Fibroblast of peridontal ligament (primary cell): ENCODE measurements at regions not wholly inside any gene's neighbourhood (a gene's known extent, or its start where the extent isn't known, plus 50 kb on each side); places are given as distances from the start of the nearest gene placed in this dataset.
"Not testable (repeated sequence)": the region's sequence is repeated elsewhere in the genome, so short reads cannot be mapped to it uniquely, and the experiment has no call there.

ENCODE experiments used
- DNase-seq: peaks from one replicate; pipeline ENCODE4 v3.0.0-alpha.2; 2010; ENCODE audit errors: extremely low read depth

DNA sequence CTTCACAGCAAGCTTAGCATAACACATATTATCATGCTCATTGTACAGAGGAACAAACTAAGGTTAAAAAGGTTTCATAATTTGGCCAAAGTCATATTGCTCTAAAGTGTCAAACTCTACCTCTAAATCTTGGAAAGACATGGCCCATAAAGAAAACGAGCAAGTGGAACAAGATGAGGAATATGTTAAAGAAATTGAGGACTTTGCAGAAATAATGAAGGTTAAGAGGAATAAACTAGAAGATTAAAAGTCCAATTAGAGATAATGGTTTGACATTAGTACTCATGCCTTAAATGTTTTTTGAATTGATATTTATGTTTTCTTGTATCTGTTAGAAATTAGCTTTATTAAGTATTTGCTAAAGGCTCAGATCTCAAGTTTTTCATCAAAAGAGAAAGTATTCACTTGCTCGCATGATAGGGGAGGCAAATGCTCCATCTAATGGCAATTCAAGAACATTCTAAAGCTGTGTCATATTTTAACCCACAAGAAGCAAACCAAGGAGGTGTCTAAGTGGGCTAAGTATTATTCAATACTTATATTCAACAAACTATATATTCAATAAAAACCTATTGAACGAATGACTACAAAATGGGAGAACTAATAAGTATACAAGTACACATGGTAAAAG, 192.9 kb upstream of the SPTLC3 start:
- no peak for DNase-seq

DNA sequence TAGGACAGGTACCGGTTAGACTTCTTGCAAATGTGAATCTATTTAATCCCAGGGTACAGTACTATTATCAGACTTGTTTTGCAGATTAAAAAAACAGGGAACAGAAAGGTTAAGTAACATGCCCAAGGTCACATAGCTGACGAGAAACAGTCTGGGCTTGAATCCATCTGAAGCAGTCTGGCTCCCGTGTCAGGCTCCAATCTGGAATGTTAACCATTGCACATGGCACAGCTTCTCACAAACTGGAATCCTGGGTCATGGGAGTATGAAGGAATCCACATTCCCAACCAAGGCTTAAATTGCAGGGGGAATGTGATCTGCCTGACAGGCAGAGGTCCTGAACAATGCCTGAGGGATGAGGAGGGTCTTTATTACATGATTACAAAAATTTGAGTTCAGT, 187.5 kb upstream of the SPTLC3 start:
- no peak for DNase-seq

DNA sequence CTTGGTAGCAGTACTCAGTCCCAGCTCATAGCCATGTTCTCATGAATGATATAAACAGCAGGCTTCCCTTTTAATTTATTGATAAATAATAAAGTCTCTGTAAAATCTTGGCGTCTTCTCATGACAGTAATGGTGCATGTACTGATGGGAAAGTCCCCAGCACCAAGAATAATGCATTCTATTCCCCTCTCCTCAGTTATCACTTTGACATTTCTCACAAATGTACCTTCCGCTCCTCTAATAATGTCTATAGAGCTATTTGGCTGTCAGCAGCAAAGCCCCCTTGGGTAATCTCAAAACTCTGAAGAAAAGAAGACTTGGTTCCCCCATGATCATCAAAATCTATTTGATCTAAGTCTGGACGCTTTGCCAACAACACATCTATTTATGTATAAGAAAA, 185.0 kb upstream of the SPTLC3 start:
- no peak for DNase-seq

DNA sequence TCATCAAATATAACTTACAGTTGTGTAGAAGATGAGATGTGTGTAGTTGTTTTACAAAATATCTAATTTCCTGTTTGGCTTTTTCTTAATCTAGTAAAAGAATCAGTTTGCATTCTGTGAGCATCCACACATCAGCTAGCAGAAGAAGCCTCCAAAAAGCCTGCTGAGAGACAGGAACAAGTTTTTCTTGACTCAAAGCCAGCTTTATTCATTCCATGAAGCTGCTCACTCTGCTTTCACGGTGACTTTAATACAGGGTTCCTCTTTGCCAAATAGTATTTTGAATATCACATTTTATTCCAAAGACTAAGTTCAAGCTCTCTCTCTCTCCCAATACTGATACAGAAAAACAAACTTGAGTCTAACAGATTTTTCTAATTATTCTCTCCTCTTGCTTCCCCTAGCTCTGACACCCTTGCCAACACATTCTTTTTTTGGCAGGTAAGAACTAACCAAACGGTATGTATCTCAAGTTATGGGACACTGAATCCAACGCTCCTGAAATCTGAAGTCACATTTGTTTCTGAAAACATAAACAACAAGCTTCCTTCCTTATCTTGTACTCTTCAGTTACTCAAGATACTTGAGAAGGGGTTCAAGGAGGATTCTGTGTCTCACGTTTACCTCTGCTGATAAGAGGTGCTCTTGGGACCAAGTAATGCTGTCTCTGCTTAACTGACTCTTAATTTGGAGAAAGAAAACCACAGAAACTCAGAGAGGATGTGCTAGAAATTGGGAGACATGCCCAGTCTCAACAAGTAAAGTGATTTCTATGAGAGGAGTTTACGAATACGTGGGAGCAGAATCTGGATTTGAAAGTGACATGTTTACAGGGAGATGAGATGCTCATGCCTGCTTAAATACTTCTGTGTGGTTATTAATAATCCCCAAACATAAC, 184.2 kb upstream of the SPTLC3 start:
- no peak for DNase-seq

DNA sequence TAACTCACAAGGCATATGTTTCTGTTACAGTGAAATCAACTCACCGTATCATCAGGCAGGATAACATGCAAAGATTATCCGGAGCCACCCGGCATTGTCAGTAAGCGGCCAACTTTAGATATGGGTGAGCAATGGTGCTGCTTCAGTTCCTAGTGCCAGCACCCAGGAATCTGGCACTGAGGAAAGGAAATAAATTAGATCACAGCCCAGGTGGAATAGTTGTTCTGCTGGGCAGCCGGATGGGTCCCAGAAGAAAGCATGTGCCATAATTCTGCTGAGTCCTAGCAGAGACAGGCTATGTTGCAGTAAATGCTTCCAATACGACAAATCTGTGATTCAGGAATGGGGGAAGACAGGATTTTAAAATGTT, 183.6 kb upstream of the SPTLC3 start:
- DNase-seq = no peak

DNA sequence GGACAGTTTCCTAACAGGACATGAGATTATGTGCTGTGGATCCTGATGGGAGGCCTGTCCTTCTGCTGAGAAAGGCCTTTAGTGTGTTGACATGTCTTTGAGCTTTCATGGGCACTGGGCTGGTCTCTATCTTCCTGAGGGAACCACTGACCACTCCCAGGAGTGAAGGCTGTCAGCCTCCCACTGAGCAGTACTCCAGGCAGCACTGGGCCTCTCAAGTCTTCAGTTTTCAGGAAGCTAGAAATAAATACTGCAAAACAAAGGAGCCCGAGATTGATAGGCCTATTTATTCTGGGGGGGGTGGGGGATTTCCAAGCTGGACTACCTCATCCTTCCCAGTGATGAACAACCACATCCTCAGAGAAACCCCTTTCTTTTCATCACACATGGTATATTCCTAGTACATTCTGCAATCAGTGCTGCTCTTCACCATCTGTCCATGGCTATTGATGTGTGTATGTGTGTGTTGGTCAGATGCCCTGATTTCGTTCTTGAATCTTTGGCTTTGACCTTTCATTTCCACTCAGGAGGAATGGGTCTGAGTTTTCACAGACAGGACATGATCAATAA, 180.9 kb upstream of the SPTLC3 start:
- no peak for DNase-seq

DNA sequence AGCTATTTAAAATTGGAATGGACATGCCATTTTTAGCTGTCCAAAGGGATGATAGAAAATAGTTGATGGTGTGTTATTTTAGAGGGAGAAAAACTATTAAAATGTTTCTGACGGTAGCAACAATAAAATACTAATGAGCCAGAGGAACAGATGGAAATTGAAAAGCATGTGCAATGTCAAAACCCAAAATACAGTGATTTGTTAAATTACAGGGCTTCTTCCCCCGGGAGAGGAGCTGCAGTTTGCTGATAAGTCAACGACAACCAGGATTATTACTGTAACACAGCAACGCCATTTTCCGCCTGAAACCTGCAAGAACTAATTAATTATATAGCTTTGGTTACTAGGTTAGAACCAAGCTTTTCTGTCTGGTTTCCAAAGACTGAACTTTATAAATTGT, 179.6 kb upstream of the SPTLC3 start:
- DNase-seq = no peak

DNA sequence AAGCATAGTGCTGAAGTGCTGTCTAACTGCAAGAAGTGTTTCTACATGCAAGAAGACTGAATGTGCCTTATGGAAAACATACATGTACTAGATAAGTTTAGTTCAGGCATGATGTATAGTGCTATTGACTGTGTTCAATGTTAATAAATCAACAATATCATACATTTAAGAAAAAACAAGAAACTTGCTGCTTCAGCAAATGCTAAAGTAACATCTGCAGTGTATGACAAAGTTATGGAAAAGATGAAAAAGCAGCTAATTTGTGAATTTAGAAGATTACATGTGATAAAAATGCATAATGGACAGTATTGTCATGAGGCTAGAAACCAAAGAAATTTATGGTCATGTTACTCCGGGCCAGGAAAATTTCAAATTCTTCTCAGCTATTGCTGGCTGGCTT, 174.9 kb upstream of the SPTLC3 start:
- DNase-seq = no peak

DNA sequence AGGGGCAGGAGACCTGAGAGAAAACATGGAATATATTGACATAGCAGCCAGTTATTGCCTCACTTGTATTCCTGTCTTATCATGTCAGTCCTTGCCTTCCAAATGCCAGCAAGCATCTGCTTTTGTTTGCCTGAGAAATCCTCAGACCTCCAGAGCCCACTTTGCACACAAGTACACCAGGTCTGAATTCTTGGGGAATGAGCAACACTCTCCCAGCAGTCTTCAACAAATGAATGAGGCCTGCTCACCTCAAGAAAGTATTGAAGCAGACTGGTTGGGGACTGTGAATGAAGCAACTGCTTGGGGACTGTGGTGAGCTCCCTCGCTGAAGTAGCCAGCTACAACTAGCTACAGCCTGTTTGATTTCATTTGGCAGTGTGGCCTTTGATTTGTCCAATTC, 172.8 kb upstream of the SPTLC3 start:
- DNase-seq = no peak

DNA sequence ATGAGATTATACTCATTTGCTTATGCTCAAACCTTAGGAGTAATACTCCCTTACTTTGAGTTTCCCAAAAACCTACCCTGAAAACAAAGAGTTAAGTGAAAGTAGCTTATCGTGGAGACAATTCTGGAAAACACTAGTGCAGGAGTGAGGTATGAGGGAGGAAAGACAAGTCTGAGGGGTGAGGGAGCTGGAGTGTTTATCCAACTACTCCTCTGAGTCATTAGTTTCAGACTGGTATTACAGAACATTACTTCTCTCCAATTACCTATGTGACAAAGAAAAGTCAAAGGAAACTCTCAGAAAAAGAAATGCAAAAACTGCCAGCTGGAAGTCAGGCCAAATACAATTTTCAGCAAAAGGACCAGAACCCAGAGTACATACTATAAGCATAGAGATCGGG, 171.1 kb upstream of the SPTLC3 start:
- no peak for DNase-seq

DNA sequence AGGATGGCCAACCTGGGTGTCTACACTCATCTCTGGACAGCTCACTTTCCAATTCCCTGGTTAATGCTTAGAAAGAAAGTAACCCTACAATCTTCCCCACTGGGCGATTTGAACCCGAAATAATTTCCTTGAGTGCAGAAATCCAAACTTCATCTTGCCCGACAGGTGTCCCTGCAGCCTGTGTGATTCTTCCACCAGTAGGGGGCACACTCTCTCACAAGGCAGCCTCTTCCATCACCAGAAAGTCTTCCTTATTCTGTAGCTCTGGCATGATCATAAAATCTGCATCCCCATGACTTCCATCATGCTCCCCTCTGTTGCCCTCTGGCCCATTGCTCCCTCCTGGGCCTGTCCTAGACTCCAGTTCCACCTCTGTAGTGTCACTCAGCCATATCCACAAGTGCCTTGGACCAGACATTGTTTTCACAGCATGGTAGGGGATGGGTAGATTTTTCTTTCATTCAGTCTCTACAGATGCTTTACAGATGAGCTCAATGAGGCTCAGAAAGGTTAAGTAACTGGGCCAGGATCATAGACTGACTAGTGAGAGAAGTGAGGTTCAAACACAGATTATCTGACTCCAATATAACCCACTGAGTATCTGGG, 170.4 kb upstream of the SPTLC3 start:
- DNase-seq = no peak

DNA sequence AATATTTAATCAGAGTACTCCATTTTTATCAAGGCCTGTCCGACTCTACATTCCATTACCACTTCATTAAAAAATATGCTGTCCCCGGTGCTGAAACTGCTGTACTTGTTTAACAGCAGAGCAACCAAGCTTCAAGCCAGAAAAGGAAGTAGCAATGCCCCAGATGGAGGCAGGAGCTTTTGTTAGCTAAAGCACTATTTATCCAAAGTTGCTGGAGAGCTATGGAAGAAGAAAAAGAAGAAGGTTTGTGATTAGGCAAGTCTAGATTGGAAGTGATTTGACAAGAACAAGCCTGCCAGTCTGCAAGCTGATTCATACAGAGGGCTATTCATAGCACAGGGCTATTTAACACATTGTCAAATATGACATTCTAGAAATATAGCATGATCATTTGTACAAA, 160.9 kb upstream of the SPTLC3 start:
- no peak for DNase-seq

DNA sequence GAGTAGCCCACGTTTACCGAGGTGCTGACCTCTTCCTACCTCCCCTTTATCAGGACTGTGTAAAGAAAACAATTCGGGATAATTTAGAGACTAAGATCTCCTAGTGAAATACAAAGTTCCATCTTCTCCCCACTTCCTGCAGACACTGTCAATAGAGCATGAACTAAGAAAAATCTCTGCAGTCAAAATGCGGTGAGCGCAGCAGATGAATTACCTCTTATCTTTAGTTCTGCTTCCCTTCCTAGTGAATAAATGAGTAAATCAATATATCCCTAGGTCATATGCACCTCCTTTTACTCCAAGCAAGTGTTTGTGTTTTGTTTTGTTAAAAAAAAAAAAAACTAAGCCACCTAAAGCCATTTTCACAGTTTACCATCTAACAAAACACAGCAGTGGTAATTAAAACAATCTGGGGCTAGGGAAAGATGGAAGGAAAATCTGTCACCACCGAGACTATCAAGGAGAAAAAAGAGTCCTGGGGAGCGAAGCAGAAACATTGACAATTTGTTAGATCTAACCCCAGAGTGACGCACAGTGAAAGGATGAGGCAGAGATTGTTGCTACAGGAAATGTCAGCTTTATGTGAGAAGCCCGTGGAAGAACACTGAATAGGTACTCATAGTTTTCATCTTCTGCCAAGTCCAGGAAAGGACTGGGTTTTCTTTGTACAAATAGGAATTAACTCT, 159.4 kb upstream of the SPTLC3 start:
- no peak for DNase-seq

DNA sequence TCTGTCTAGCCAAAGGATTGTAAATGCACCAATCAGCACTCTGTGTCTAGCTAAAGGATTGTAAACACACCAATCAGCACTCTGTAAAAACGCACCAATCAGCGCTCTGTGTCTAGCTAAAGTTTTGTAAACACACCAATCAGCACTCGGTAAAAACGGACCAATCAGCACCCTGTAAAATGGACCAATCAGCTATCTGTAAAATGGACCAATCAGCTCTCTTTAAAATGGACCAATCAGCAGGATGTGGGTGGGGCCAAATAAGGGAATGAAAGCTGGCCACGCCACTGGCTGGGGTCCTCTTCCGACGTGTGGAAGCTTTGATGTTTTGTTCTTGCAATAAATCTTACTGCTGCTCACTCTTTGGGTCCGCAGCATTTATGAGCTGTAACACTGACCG, 151.1 kb upstream of the SPTLC3 start:
- DNase-seq = not testable (repeated sequence)

DNA sequence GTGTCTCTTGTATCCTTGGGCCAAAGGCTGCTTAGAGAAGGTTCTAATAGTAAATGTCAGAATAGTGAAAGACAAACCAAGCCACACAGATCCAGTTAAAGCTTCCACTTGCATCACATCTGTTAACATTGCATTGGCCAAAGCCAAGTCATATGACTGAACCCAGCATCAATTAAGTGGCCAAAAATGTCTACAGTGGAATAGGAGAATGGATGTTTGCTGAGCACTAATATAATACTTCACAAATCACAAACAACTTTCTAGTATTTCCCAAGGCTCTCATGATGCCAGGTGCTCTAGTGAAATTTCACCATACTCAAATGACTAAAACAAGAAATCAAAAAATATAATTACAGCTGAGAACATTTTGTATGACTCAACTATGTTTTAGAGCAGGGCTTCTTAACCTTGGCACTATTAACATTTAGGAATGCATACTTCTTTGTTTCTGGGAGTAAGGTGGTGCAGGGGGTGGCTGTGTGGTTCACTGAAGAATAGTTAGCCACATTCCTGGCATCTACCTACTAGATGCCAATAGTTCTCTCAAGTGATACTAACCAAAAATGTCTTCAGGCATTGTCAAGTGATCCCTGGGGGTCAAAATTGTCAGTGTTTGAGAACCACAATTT, 148.0 kb upstream of the SPTLC3 start:
- DNase-seq = no peak

DNA sequence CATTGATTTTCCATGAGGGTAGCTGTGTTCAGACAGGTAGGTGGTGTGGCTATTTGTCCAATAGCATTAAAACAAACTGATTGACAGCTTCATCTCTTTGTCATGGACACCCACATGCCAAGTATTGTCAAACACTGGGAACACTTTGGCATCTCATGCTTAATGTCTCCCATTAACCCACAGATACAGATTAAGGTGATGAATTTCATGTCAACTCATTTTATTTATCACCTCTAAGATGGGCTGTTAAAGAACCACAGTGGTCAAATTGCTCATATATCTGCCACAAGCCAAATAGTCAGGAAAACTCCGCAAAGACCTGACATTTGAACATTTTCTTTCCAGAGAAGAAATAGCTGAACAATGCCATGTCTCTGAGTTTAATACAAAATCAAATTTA, 139.1 kb upstream of the SPTLC3 start:
- no peak for DNase-seq

DNA sequence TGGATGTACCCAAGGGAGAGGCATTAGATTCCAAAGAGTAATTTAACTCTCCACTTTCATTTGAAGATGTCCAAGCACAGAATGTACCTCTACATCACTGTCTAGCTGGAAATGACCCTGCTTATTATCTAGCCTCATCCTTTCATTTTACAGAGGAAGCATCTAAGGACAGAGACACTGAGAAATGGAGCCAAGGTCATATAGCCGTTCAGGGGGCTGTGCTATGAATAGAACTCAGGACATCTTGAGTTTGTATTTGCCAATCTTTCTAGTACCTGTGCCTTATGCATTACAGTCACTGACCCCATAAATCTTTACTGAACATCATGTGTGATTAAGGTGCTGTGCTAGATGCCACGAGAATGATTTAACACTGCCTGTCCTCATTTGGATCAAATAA, 138.2 kb upstream of the SPTLC3 start:
- no peak for DNase-seq

DNA sequence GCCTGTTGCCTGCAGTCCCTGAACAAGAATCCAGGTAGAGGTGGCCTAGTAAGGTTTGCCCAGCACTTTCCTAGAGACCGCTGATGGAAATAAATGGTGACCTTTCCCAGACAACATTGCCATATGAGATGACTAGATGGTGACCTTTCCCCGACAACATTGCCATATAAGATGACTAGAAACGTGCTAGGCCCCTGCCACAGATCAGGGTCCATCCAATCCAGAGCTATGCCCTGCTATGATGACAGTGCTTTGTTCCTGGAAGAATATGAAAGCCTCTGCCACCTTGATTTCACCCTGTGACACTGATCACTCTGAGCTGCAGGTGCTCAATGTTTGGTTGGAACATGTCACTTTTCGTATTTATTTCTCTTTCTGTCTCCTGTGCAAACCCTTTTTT, 133.8 kb upstream of the SPTLC3 start:
- DNase-seq = no peak

DNA sequence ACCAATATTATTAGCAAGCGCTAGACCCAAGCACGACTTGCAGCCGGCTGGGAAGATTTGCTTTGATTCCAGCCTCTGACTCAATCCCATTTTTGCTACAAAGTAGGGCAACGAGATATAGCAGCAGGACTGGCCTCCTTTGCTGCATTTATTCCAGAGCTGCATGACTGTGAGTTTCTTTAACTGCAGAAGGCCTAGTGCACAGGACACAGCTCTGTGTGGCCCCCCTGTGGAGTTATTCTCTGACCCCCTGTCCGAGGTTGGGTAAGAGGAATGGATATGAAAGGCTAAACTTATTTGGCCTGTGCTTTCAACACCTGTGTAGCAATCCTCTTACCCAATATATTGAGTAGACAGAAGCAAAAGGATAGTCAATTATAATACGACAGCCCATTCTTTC, 133.3 kb upstream of the SPTLC3 start:
- no peak for DNase-seq

DNA sequence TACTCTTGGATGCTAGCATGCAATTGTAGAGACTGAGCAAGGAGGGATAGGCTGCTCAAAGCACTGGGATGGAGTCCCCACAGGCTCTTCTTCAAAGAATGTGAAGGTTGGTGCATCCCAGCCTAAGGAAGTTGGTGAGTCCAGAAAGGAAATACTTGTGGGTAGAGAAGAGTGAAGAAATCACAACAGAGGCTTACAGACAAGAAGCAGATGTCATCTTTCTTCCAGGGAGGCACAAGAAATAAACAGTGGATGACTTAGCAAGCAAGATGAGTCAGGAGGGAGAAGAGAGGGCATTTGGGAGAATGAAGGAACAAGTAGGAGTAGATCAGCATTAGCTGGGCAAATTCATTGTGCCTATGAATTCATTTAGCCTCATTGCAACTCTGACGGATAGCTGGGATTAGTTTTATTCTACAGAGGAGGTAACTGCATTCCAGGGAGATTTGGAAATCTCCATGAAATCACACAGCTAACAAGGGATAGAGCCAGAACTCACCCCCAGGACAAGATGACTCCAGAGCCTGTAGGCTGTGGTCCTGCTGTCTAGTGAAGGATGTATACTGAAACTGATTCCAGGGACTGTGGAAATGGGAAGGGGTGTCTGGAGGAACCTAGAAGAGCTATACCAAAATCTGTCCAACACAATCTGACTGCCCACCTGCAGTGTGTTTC, 125.8 kb upstream of the SPTLC3 start:
- peak; percentile 68 for DNase-seq

DNA sequence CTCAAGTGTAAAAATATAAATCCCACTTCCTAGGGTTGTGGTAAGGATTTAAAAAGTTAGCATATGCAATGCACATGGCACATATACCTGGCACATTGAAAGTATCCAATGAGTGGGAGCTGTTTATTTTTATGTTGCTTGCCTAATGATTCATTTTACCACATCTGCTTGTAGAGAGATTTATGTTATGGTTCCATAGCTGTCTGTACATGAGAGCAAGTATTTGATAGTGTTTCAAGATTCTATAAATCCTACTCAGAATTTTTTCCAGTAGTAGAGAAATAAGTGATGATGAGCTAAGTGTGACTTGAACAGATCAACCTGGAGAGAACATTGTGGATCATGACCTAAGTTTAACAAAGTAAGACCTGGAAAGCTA, 125.3 kb upstream of the SPTLC3 start:
- DNase-seq = no peak
